HepG2 (cell line): ENCODE measurements at regions not wholly inside any gene's neighbourhood (a gene's known extent, or its start where the extent isn't known, plus 50 kb on each side); places are given as distances from the start of the nearest gene placed in this dataset.

Source experiments
- ATF1 ChIP-seq: IDR thresholded peaks from 2 replicates; pipeline ENCODE4 v1.6.1; 2016; ENCODE audit warnings: mild to moderate bottlenecking, control low read depth
- GABPB1 ChIP-seq: IDR thresholded peaks from 2 replicates; pipeline ENCODE4 v1.6.1; 2016; ENCODE audit warnings: mild to moderate bottlenecking, missing genetic modification reagents, moderate library complexity, missing compliant biosample characterization
- KLF9 ChIP-seq: IDR thresholded peaks from 2 replicates; pipeline ENCODE4 v1.6.1; 2016; ENCODE audit warnings: low read depth
- NFIB ChIP-seq: sonication (generic); formaldehyde crosslinking; IDR thresholded peaks from 2 replicates; pipeline ENCODE4 v1.9.0; 2021; ENCODE audit warnings: missing genetic modification reagents, mild to moderate bottlenecking, borderline replicate concordance
- SMC3 ChIP-seq: IDR thresholded peaks from 2 replicates; pipeline ENCODE4 v1.6.1; 2011; ENCODE audit warnings: low read length, improper control_type of control experiment
- SP2 ChIP-seq: sonication (generic); formaldehyde crosslinking; IDR thresholded peaks from 2 replicates; pipeline ENCODE4 v1.5.1; 2020; ENCODE audit warnings: mild to moderate bottlenecking, missing genetic modification reagents
- STAG1 ChIP-seq: sonication (generic); formaldehyde crosslinking; IDR thresholded peaks from 2 replicates; pipeline ENCODE4 v1.4.0; 2020; ENCODE audit warnings: missing genetic modification reagents
- WIZ ChIP-seq: sonication (generic); formaldehyde crosslinking; IDR thresholded peaks from 2 replicates; pipeline ENCODE4 v1.5.1; 2020; ENCODE audit warnings: mild to moderate bottlenecking, missing genetic modification reagents
- ZNF232 ChIP-seq: sonication (generic); formaldehyde crosslinking; IDR thresholded peaks from 2 replicates; pipeline ENCODE4 v1.4.0; 2020; ENCODE audit warnings: missing genetic modification reagents, borderline replicate concordance
- ZNF3 ChIP-seq: IDR thresholded peaks from 2 replicates; pipeline ENCODE4 v1.7.0; 2017; ENCODE audit warnings: inconsistent platforms

- TF ChIP-seq GABPB1 (CRISPR knock-in tag) (no peak), NFIB (CRISPR knock-in tag) (no peak), ATF1 (CRISPR knock-in tag) (no peak), KLF9 (no peak), SP2 (no peak), STAG1 (CRISPR knock-in tag) (no peak), ZNF232 (CRISPR knock-in tag) (no peak), WIZ (no peak), SMC3 (no peak), ZNF3 (CRISPR knock-in tag) (no peak)
These were observed 513.6 kb upstream of the SEMA6A start for GRCh38 chr5:117088176-117088575.
